ENCODE measurements at regions not wholly inside any gene's neighbourhood (a gene's known extent, or its start where the extent isn't known, plus 50 kb on each side); places are given as distances from the start of the nearest gene placed in this dataset.

DNA sequence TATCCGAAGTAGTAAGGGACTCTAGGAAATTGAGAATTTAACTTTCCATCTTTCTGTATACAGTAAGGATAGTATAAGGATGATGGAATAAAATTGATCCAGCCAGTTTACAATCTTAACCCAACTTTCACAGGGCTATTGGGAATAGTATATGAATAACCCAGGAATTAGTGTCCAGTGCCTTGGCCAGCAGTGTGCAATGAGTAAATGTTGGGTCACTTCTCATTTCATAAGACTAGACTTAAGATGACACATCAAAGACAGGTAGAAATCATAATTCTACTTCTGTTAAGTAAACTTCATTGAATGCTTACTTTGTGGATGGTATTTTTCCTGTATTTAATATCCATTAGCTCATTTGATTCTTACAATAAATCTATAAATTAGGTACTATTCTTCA, 949.6 kb upstream of the GOT2 start:
- TF ChIP-seq TAF1 (IDR thresholded peaks at IDR 0.05; ENCODE audit: borderline replicate concordance, low read depth, low read length) (no peak), POLR2A (IDR thresholded peaks at IDR 0.05; ENCODE audit: low read depth, low read length) (no peak)

Measured in GM12892 (cell line).